GM21390 (cell line): ENCODE measurements at regions not wholly inside any gene's neighbourhood (a gene's known extent, or its start where the extent isn't known, plus 50 kb on each side); places are given as distances from the start of the nearest gene placed in this dataset.
"Not testable (repeated sequence)": the region's sequence is repeated elsewhere in the genome, so short reads cannot be mapped to it uniquely, and the experiment has no call there.

Experiments
- ATAC-seq: cut with Tn5 transposase; IDR thresholded peaks from one replicate; pipeline ENCODE4 v1.9.1; 2021; ENCODE audit not compliant: unreplicated experiment

GRCh38 chr5:143898916-143899591, 87.1 kb downstream of the HMHB1 start:
- ATAC-seq: no peak

GRCh38 chr5:143908959-143909358, 97.0 kb downstream of the HMHB1 start:
- ATAC-seq: no peak

GRCh38 chr5:143913008-143913752, 101.2 kb downstream of the HMHB1 start:
- no peak for ATAC-seq

GRCh38 chr5:143914756-143915155, 102.8 kb downstream of the HMHB1 start:
- ATAC-seq: no peak

- no peak for ATAC-seq
These were observed 104.5 kb downstream of the HMHB1 start for GRCh38 chr5:143916451-143916850.

- ATAC-seq: no peak
These were observed 107.0 kb downstream of the HMHB1 start for GRCh38 chr5:143918961-143919360.

- ATAC-seq: no peak
These were observed 108.8 kb downstream of the HMHB1 start for GRCh38 chr5:143920772-143921171.

GRCh38 chr5:143921525-143922311, 109.8 kb downstream of the HMHB1 start:
- no peak for ATAC-seq

- no peak for ATAC-seq
These were observed 110.8 kb downstream of the HMHB1 start for GRCh38 chr5:143922718-143923117.

- peak; percentile 85 for ATAC-seq
These were observed 111.8 kb downstream of the HMHB1 start for GRCh38 chr5:143923634-143924266.

GRCh38 chr5:143924311-143924978, 112.5 kb downstream of the HMHB1 start:
- ATAC-seq: no peak

GRCh38 chr5:143924979-143925325, 113.0 kb downstream of the HMHB1 start:
- not testable (repeated sequence) for ATAC-seq

GRCh38 chr5:143929486-143929885, 117.5 kb downstream of the HMHB1 start:
- ATAC-seq: no peak

- no peak for ATAC-seq
These were observed 118.6 kb downstream of the HMHB1 start for GRCh38 chr5:143930561-143930960.

- no peak for ATAC-seq
These were observed 119.5 kb downstream of the HMHB1 start for GRCh38 chr5:143931476-143931875.

- no peak for ATAC-seq
These were observed 120.0 kb downstream of the HMHB1 start for GRCh38 chr5:143931986-143932385.

GRCh38 chr5:143932584-143932983, 120.6 kb downstream of the HMHB1 start:
- no peak for ATAC-seq

GRCh38 chr5:143933451-143933850, 121.5 kb downstream of the HMHB1 start:
- ATAC-seq: no peak

GRCh38 chr5:143934821-143935220, 122.9 kb downstream of the HMHB1 start:
- ATAC-seq: no peak

GRCh38 chr5:143938230-143938629, 126.3 kb downstream of the HMHB1 start:
- ATAC-seq: no peak

GRCh38 chr5:143946837-143947236, 134.9 kb downstream of the HMHB1 start:
- no peak for ATAC-seq
